WTC11 (cell line): ENCODE measurements at regions not wholly inside any gene's neighbourhood (a gene's known extent, or its start where the extent isn't known, plus 50 kb on each side); places are given as distances from the start of the nearest gene placed in this dataset.

Experiments
- ATAC-seq: fragments of 200-7000 bp; cut with Tn5 transposase; 2 replicates; pipeline ENCODE4 v1.10.0; 2021; ENCODE audit warnings: mild to moderate bottlenecking, moderate library complexity
- CTCF ChIA-PET: fragments of 300-600 bp; sonication (Branson Sonifier 250); formaldehyde crosslinking; loops from one replicate; lab custom pipeline; 2021; ENCODE audit warnings: antibody characterized with exemption; lab: Charles Lee
- POLR2A ChIA-PET: fragments of 350-600 bp; sonication (Branson Sonifier 250); formaldehyde crosslinking; loops from one replicate; lab custom pipeline; 2021; ENCODE audit warnings: antibody characterized with exemption; lab: Charles Lee
- DNase-seq: peaks from one replicate; pipeline ENCODE4 v3.0.0; 2021; ENCODE audit warnings: low spot score
- H3K27ac Mint-ChIP-seq: 2 replicates; pipeline ENCODE4 v1.8.0; 2021; ENCODE audit warnings: mixed read lengths
- H3K27me3 Mint-ChIP-seq: 2 replicates; pipeline ENCODE4 v1.8.0; 2021; ENCODE audit warnings: low read depth, mild to moderate bottlenecking, moderate library complexity, mixed read lengths
- H3K36me3 Mint-ChIP-seq: 2 replicates; pipeline ENCODE4 v1.8.0; 2021; ENCODE audit warnings: mixed read lengths
- H3K4me1 Mint-ChIP-seq: 2 replicates; pipeline ENCODE4 v1.8.0; 2022; ENCODE audit warnings: mixed read lengths
- H3K4me3 Mint-ChIP-seq: 2 replicates; pipeline ENCODE4 v1.8.0; 2021; ENCODE audit warnings: mild to moderate bottlenecking, moderate library complexity, mixed read lengths
- H3K9me3 Mint-ChIP-seq: 2 replicates; pipeline ENCODE4 v1.8.0; 2021; ENCODE audit warnings: mixed read lengths
- ATF1 ChIP-seq: sonication (generic); formaldehyde crosslinking; IDR thresholded peaks from 2 replicates; pipeline ENCODE4 v1.8.1; 2023; ENCODE audit warnings: mild to moderate bottlenecking, moderate library complexity, missing genetic modification reagents
- CREM ChIP-seq: sonication (generic); formaldehyde crosslinking; IDR thresholded peaks from 2 replicates; pipeline ENCODE4 v1.8.1; 2022; ENCODE audit warnings: mild to moderate bottlenecking, missing genetic modification reagents, moderate library complexity
- FOXJ3 ChIP-seq: sonication (generic); formaldehyde crosslinking; IDR thresholded peaks from 2 replicates; pipeline ENCODE4 v1.9.0; 2021; ENCODE audit warnings: missing genetic modification reagents, mild to moderate bottlenecking, borderline replicate concordance
- GRHL2 ChIP-seq: fragments of 250-450 bp; sonication (Bioruptor Pico); IDR thresholded peaks from 2 replicates; pipeline ENCODE4 v1.8.0; 2022; ENCODE audit warnings: mild to moderate bottlenecking, moderate library complexity; ENCODE audit not compliant: insufficient replicate concordance, severe bottlenecking
- KAT7 ChIP-seq: sonication (generic); formaldehyde crosslinking; IDR thresholded peaks from 2 replicates; pipeline ENCODE4 v1.8.1; 2023; ENCODE audit warnings: missing genetic modification reagents, mild to moderate bottlenecking, borderline replicate concordance
- MYBL2 ChIP-seq: sonication (generic); formaldehyde crosslinking; IDR thresholded peaks from 2 replicates; pipeline ENCODE4 v1.8.1; 2023; ENCODE audit warnings: mild to moderate bottlenecking, moderate library complexity, missing genetic modification reagents
- NFYB ChIP-seq: sonication (generic); formaldehyde crosslinking; conservative IDR thresholded peaks from 2 replicates; pipeline ENCODE4 v1.8.0; 2022; ENCODE audit warnings: low read depth, missing genetic modification reagents
- NR1H2 ChIP-seq: sonication (generic); formaldehyde crosslinking; IDR thresholded peaks from 2 replicates; pipeline ENCODE4 v1.9.0; 2021; ENCODE audit warnings: mild to moderate bottlenecking, moderate library complexity, missing genetic modification reagents
- TP53 ChIP-seq: sonication (generic); formaldehyde crosslinking; IDR thresholded peaks from 2 replicates; pipeline ENCODE4 v1.8.1; 2023; ENCODE audit warnings: mild to moderate bottlenecking, missing genetic modification reagents
- ZNF263 ChIP-seq: sonication (generic); formaldehyde crosslinking; IDR thresholded peaks from 2 replicates; pipeline ENCODE4 v1.8.1; 2022; ENCODE audit warnings: low read depth, mild to moderate bottlenecking, moderate library complexity, missing genetic modification reagents
- TF ChIP-seq, protein P1 (sequence below): sonication (generic); formaldehyde crosslinking; IDR thresholded peaks from 2 replicates; pipeline ENCODE4 v1.8.1; 2022; ENCODE audit warnings: low read depth, missing genetic modification reagents, borderline replicate concordance
- TF ChIP-seq, protein P2 (sequence below): fragments of 250-450 bp; sonication (Bioruptor Pico); IDR thresholded peaks from 2 replicates; pipeline ENCODE4 v1.9.0; 2021; ENCODE audit warnings: moderate library complexity, mild to moderate bottlenecking, inconsistent platforms, borderline replicate concordance
- TF ChIP-seq, protein P3 (sequence below): fragments of 250-450 bp; sonication (Bioruptor Pico); IDR thresholded peaks from 2 replicates; pipeline ENCODE4 v1.9.0; 2021; ENCODE audit warnings: mild to moderate bottlenecking
- TF ChIP-seq, protein P4 (sequence below): sonication (generic); formaldehyde crosslinking; IDR thresholded peaks from 2 replicates; pipeline ENCODE4 v1.8.0; 2023; ENCODE audit warnings: missing genetic modification reagents
- TF ChIP-seq, protein P5 (sequence below): sonication (generic); formaldehyde crosslinking; IDR thresholded peaks from 2 replicates; pipeline ENCODE4 v1.8.0; 2022; ENCODE audit warnings: mild to moderate bottlenecking, missing genetic modification reagents
- TF ChIP-seq, protein P6 (sequence below): sonication (generic); formaldehyde crosslinking; IDR thresholded peaks from 2 replicates; pipeline ENCODE4 v1.8.0; 2022; ENCODE audit warnings: mild to moderate bottlenecking, missing genetic modification reagents
- TF ChIP-seq, protein P7 (sequence below): sonication (generic); formaldehyde crosslinking; IDR thresholded peaks from 2 replicates; pipeline ENCODE4 v1.8.1; 2023; ENCODE audit warnings: mild to moderate bottlenecking, missing genetic modification reagents, borderline replicate concordance
- TF ChIP-seq, protein P8 (sequence below): sonication (generic); formaldehyde crosslinking; IDR thresholded peaks from 2 replicates; pipeline ENCODE4 v1.8.0; 2023; ENCODE audit warnings: mild to moderate bottlenecking, missing genetic modification reagents

DNA sequence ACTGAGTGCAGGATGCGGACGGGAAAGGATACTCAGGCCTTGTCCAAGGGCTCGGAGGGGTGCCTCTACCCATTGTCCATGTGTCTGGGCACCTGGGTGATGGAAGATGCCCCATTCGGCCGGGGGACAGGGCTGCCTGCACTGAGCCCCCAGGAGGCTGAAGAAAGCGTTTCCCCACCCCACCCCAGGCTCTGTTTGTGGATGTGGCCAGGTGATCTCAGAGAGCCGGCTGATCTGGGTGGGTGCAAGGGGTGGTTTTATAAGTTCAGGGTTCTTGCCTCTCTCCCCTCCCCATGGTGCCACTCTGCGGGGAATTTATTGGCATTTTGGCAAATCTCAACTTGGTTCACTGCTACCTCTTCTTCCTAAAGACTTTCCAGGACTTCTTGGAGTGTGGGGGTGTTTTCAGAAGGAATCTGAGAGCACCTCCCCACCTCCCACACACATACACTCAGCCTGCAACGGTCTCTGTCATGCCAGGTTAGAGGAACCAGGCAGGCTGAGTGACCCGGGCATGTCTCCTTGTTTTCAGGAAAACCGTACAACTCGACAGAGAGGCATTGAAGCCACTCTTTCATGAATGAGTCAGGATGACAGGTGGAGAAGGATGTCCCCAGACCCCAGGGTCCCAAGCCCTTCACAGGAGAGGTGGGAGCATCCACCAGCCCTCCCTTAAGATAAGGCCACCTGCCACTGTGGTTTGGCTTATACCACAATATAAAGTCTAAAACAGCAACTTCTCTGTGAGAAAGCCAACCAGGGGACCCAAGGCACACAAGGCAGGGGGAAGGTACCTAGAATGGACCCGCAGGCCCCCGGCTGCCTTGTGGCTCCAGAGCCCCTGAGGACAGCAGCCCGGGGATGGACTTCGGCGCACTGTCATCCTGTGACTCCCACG, 174.9 kb downstream of the ETS2 start:
- H3K27ac Mint-ChIP-seq = peak overlapping the region; percentile 100
- ChIA-PET POLR2A (interaction anchor here (1.4 kb wide), 1 partner anchor 16 kb away, joined by 9 read pairs; no protein-coding TSS in a partner anchor), CTCF (no interaction called here)
- peaks cover 4% of the 10 kb centered on the region; the same call in 1 of the 2 replicates for H3K36me3 Mint-ChIP-seq
- peaks cover 5% of the 10 kb centered on the region for H3K9me3 Mint-ChIP-seq
- ATAC-seq = no peak
- TF ChIP-seq, protein P1, sequence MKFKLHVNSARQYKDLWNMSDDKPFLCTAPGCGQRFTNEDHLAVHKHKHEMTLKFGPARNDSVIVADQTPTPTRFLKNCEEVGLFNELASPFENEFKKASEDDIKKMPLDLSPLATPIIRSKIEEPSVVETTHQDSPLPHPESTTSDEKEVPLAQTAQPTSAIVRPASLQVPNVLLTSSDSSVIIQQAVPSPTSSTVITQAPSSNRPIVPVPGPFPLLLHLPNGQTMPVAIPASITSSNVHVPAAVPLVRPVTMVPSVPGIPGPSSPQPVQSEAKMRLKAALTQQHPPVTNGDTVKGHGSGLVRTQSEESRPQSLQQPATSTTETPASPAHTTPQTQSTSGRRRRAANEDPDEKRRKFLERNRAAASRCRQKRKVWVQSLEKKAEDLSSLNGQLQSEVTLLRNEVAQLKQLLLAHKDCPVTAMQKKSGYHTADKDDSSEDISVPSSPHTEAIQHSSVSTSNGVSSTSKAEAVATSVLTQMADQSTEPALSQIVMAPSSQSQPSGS (CRISPR knock-in tag) = no peak
- TF ChIP-seq, protein P2, sequence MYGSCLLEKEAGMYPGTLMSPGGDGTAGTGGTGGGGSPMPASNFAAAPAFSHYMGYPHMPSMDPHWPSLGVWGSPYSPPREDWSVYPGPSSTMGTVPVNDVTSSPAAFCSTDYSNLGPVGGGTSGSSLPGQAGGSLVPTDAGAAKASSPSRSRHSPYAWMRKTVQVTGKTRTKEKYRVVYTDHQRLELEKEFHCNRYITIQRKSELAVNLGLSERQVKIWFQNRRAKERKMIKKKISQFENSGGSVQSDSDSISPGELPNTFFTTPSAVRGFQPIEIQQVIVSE (CRISPR knock-in tag) = no peak
- TF ChIP-seq, protein P3, sequence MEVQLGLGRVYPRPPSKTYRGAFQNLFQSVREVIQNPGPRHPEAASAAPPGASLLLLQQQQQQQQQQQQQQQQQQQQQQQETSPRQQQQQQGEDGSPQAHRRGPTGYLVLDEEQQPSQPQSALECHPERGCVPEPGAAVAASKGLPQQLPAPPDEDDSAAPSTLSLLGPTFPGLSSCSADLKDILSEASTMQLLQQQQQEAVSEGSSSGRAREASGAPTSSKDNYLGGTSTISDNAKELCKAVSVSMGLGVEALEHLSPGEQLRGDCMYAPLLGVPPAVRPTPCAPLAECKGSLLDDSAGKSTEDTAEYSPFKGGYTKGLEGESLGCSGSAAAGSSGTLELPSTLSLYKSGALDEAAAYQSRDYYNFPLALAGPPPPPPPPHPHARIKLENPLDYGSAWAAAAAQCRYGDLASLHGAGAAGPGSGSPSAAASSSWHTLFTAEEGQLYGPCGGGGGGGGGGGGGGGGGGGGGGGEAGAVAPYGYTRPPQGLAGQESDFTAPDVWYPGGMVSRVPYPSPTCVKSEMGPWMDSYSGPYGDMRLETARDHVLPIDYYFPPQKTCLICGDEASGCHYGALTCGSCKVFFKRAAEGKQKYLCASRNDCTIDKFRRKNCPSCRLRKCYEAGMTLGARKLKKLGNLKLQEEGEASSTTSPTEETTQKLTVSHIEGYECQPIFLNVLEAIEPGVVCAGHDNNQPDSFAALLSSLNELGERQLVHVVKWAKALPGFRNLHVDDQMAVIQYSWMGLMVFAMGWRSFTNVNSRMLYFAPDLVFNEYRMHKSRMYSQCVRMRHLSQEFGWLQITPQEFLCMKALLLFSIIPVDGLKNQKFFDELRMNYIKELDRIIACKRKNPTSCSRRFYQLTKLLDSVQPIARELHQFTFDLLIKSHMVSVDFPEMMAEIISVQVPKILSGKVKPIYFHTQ (CRISPR knock-in tag) = no peak
- TF ChIP-seq FOXJ3 (CRISPR knock-in tag) (no peak), TP53 (CRISPR knock-in tag) (no peak), GRHL2 (CRISPR knock-in tag) (no peak), NFYB (no peak), NR1H2 (CRISPR knock-in tag) (no peak), CREM (CRISPR knock-in tag) (no peak), KAT7 (CRISPR knock-in tag) (no peak), ATF1 (CRISPR knock-in tag) (no peak), ZNF263 (CRISPR knock-in tag) (no peak), MYBL2 (CRISPR knock-in tag) (no peak)
- TF ChIP-seq, protein P4, sequence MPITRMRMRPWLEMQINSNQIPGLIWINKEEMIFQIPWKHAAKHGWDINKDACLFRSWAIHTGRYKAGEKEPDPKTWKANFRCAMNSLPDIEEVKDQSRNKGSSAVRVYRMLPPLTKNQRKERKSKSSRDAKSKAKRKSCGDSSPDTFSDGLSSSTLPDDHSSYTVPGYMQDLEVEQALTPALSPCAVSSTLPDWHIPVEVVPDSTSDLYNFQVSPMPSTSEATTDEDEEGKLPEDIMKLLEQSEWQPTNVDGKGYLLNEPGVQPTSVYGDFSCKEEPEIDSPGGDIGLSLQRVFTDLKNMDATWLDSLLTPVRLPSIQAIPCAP (CRISPR knock-in tag) = no peak
- TF ChIP-seq, protein P5, sequence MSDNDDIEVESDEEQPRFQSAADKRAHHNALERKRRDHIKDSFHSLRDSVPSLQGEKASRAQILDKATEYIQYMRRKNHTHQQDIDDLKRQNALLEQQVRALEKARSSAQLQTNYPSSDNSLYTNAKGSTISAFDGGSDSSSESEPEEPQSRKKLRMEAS (CRISPR knock-in tag) = no peak
- TF ChIP-seq, protein P6, sequence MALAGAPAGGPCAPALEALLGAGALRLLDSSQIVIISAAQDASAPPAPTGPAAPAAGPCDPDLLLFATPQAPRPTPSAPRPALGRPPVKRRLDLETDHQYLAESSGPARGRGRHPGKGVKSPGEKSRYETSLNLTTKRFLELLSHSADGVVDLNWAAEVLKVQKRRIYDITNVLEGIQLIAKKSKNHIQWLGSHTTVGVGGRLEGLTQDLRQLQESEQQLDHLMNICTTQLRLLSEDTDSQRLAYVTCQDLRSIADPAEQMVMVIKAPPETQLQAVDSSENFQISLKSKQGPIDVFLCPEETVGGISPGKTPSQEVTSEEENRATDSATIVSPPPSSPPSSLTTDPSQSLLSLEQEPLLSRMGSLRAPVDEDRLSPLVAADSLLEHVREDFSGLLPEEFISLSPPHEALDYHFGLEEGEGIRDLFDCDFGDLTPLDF (CRISPR knock-in tag) = no peak
- TF ChIP-seq, protein P7, sequence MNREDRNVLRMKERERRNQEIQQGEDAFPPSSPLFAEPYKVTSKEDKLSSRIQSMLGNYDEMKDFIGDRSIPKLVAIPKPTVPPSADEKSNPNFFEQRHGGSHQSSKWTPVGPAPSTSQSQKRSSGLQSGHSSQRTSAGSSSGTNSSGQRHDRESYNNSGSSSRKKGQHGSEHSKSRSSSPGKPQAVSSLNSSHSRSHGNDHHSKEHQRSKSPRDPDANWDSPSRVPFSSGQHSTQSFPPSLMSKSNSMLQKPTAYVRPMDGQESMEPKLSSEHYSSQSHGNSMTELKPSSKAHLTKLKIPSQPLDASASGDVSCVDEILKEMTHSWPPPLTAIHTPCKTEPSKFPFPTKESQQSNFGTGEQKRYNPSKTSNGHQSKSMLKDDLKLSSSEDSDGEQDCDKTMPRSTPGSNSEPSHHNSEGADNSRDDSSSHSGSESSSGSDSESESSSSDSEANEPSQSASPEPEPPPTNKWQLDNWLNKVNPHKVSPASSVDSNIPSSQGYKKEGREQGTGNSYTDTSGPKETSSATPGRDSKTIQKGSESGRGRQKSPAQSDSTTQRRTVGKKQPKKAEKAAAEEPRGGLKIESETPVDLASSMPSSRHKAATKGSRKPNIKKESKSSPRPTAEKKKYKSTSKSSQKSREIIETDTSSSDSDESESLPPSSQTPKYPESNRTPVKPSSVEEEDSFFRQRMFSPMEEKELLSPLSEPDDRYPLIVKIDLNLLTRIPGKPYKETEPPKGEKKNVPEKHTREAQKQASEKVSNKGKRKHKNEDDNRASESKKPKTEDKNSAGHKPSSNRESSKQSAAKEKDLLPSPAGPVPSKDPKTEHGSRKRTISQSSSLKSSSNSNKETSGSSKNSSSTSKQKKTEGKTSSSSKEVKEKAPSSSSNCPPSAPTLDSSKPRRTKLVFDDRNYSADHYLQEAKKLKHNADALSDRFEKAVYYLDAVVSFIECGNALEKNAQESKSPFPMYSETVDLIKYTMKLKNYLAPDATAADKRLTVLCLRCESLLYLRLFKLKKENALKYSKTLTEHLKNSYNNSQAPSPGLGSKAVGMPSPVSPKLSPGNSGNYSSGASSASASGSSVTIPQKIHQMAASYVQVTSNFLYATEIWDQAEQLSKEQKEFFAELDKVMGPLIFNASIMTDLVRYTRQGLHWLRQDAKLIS (CRISPR knock-in tag) = no peak
- TF ChIP-seq, protein P8, sequence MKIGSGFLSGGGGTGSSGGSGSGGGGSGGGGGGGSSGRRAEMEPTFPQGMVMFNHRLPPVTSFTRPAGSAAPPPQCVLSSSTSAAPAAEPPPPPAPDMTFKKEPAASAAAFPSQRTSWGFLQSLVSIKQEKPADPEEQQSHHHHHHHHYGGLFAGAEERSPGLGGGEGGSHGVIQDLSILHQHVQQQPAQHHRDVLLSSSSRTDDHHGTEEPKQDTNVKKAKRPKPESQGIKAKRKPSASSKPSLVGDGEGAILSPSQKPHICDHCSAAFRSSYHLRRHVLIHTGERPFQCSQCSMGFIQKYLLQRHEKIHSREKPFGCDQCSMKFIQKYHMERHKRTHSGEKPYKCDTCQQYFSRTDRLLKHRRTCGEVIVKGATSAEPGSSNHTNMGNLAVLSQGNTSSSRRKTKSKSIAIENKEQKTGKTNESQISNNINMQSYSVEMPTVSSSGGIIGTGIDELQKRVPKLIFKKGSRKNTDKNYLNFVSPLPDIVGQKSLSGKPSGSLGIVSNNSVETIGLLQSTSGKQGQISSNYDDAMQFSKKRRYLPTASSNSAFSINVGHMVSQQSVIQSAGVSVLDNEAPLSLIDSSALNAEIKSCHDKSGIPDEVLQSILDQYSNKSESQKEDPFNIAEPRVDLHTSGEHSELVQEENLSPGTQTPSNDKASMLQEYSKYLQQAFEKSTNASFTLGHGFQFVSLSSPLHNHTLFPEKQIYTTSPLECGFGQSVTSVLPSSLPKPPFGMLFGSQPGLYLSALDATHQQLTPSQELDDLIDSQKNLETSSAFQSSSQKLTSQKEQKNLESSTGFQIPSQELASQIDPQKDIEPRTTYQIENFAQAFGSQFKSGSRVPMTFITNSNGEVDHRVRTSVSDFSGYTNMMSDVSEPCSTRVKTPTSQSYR (CRISPR knock-in tag) = no peak
- peaks cover 43% of the 10 kb centered on the region for H3K4me1 Mint-ChIP-seq
- 0 out of 2 replicates have a peak overlapping the region, but pooled peaks have one; percentile 2 for H3K4me3 Mint-ChIP-seq
- H3K27me3 Mint-ChIP-seq = no peaks in the 10 kb centered on the region; the same call in 1 of the 2 replicates
- no peak for DNase-seq
